OCI-LY3 (cell line): ENCODE measurements at regions not wholly inside any gene's neighbourhood (a gene's known extent, or its start where the extent isn't known, plus 50 kb on each side); places are given as distances from the start of the nearest gene placed in this dataset.

Source experiments
- H2AFZ ChIP-seq: fragments of 200-600, 300-600 bp; shearing (Covaris generic); 2 replicates; pipeline ENCODE4 v1.6.0; 2014; ENCODE audit warnings: antibody characterized with exemption, low read depth, low read length
- H3K27ac ChIP-seq: fragments of 200-600, 300-600 bp; sonication (generic); 2 replicates; pipeline ENCODE4 v1.5.1; 2014; ENCODE audit warnings: mild to moderate bottlenecking, low read length, moderate library complexity, mixed read lengths
- H3K27me3 ChIP-seq: fragments of 200-600, 300-600 bp; sonication (generic); 2 replicates; pipeline ENCODE4 v1.6.1; 2014; ENCODE audit warnings: low read depth, low read length, mixed read lengths
- H3K36me3 ChIP-seq: fragments of 200-600, 300-600 bp; sonication (generic); replicated peaks from 2 replicates; pipeline ENCODE3; 2014; ENCODE audit warnings: low read depth, low read length, mixed read lengths
- H3K4me1 ChIP-seq: fragments of 300-600, 200-600 bp; sonication (generic); 2 replicates; pipeline ENCODE4 v1.6.1; 2014; ENCODE audit warnings: low read length, mixed read lengths
- H3K4me2 ChIP-seq: fragments of 200-600, 300-600 bp; sonication (generic); 2 replicates; pipeline ENCODE4 v1.6.1; 2014; ENCODE audit warnings: low read length, mixed read lengths
- H3K4me3 ChIP-seq: fragments of 300-600, 200-600 bp; sonication (generic); 2 replicates; pipeline ENCODE4 v1.5.1; 2014; ENCODE audit warnings: antibody characterized with exemption, mild to moderate bottlenecking, low read length, moderate library complexity
- H3K79me2 ChIP-seq: fragments of 300-600, 200-600 bp; shearing (Covaris generic); 2 replicates; pipeline ENCODE4 v1.6.1; 2014; ENCODE audit warnings: mild to moderate bottlenecking, low read length, mixed read lengths
- H3K9ac ChIP-seq: fragments of 300-600, 200-600 bp; shearing (Covaris generic); 2 replicates; pipeline ENCODE4 v1.6.0; 2014; ENCODE audit warnings: mild to moderate bottlenecking, low read length, moderate library complexity
- H3K9me3 ChIP-seq: fragments of 200-600, 300-600 bp; shearing (Covaris generic); 2 replicates; pipeline ENCODE4 v1.6.1; 2014; ENCODE audit warnings: low read length, mixed read lengths; ENCODE audit not compliant: insufficient read depth
- H4K20me1 ChIP-seq: fragments of 200-600, 300-600 bp; sonication (generic); 2 replicates; pipeline ENCODE4 v1.6.1; 2016; ENCODE audit warnings: low read length, mixed read lengths; ENCODE audit not compliant: insufficient read depth
- EZH2phosphoT487 ChIP-seq: fragments of 200-600 bp; shearing (Covaris generic); IDR thresholded peaks from 2 replicates; pipeline ENCODE4 v1.6.1; 2018; ENCODE audit warnings: antibody characterized with exemption, mixed run types, low read depth
- TF ChIP-seq, protein P1 (sequence below): fragments of 200-600, 300-600 bp; sonication (generic); IDR thresholded peaks from 2 replicates; pipeline ENCODE4 v1.5.1; 2014; ENCODE audit warnings: antibody characterized with exemption, low read length, low read depth

DNA sequence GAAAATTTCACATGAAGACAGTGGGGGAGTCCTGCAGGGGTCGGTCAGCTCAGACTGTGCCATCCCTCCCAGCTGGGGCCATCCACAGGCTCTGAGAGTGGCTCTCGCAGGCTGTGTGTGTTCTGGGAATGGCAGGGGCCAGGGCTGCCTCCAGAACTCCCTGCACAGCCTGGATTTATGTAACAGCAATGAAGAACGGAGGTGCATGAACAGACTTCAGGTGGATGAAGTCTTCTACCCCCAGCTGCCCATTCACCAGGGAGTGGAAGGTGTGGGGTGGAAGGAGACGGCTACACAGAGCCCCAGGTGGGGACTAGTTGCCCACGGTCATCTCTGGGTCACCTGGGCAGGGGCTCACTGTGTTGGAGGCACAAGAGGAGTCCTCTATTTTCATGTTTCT, 56.1 kb upstream of the HDAC4 start:
- Histone ChIP-seq H3K4me1 (no peaks in the 10 kb centered on the region), H3K36me3 (no peaks in the 10 kb centered on the region), H3K9me3 (peaks cover 4% of the 10 kb centered on the region; the same call in 1 of the 2 replicates), H3K27me3 (no peaks in the 10 kb centered on the region), H3K9ac (no peak overlapping the region), H3K4me3 (no peak overlapping the region), H3K79me2 (no peaks in the 10 kb centered on the region), H2AFZ (no peak overlapping the region), H3K27ac (no peak overlapping the region), H3K4me2 (no peak overlapping the region), H4K20me1 (no peaks in the 10 kb centered on the region)
- TF ChIP-seq, protein P1, sequence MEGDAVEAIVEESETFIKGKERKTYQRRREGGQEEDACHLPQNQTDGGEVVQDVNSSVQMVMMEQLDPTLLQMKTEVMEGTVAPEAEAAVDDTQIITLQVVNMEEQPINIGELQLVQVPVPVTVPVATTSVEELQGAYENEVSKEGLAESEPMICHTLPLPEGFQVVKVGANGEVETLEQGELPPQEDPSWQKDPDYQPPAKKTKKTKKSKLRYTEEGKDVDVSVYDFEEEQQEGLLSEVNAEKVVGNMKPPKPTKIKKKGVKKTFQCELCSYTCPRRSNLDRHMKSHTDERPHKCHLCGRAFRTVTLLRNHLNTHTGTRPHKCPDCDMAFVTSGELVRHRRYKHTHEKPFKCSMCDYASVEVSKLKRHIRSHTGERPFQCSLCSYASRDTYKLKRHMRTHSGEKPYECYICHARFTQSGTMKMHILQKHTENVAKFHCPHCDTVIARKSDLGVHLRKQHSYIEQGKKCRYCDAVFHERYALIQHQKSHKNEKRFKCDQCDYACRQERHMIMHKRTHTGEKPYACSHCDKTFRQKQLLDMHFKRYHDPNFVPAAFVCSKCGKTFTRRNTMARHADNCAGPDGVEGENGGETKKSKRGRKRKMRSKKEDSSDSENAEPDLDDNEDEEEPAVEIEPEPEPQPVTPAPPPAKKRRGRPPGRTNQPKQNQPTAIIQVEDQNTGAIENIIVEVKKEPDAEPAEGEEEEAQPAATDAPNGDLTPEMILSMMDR: no peak
- TF ChIP-seq EZH2phosphoT487: no peak

DNA sequence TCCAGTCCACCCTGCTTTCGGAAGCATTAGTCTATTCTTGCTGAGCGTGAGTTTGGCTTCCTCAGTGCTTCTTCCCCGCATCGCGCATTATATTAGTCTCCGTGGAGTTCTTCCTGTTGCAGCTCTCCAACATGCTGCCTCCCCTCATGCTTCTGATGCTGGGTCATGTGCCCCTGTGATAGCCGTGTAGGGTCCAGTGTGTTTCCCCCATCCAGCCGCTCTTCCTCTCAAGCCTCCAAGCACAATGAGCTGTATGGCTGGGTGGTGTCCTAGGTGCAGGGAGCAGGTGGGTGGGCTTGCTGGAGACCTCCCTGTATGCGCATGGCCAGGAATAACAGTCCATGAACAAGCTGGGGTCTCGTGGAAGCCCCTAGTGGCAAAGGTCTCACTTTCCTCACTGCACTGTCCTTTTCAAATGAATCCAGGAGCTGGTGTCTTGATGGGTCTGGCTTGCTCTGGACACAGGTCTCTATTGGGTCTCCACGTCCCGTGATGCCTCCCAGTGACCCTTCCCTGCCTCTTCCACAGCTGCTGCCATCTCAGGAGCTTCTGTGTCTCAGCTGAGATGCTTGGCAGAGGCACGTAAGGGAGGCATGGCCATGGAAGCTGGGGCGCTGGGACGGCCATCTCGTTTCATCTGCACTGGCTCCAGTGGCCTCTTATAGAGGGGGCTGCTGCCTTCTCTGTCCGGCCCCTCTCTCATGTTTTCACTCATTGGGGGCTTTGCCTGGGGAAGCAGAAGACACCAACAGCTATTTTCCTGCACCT, 54.8 kb upstream of the HDAC4 start:
- H3K36me3 ChIP-seq: no peaks in the 10 kb centered on the region

DNA sequence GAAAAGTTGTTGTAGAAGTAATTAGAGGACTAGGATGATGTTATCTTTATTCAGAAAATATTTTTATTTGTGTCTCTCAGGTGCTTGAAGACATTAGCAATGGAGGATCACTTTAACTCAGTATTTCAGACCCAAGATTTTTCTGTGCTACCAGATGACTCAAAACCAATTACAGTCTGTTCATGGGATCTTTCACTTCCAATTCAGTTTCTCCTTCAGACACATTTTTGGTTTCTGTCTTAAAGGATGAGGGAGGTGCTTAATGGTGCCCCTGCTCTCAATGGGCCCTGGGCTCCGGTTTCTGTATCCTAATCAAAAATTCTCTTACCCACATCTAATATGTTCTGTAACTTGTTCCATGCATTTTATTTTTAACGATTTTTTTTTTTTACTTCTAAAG, 53.7 kb upstream of the HDAC4 start:
- Histone ChIP-seq H3K4me2 (no peak overlapping the region), H4K20me1 (no peaks in the 10 kb centered on the region), H3K4me3 (no peak overlapping the region), H3K27me3 (no peaks in the 10 kb centered on the region), H3K79me2 (no peaks in the 10 kb centered on the region), H3K27ac (no peak overlapping the region), H3K4me1 (no peaks in the 10 kb centered on the region), H2AFZ (no peak overlapping the region), H3K9me3 (peaks cover 4% of the 10 kb centered on the region; the same call in 1 of the 2 replicates), H3K36me3 (no peaks in the 10 kb centered on the region), H3K9ac (no peak overlapping the region)
- TF ChIP-seq, protein P1: no peak
- no peak for TF ChIP-seq EZH2phosphoT487

More for the DNA sequence above, 54.8 kb upstream of the HDAC4 start:
- no peaks in the 10 kb centered on the region for H3K79me2 ChIP-seq
- H3K9ac ChIP-seq: no peak overlapping the region
- H2AFZ ChIP-seq: no peak overlapping the region
- no peaks in the 10 kb centered on the region for H3K4me1 ChIP-seq
- H3K4me3 ChIP-seq: no peak overlapping the region
- H3K9me3 ChIP-seq: peaks cover 4% of the 10 kb centered on the region; the same call in 1 of the 2 replicates
- H3K27me3 ChIP-seq: no peaks in the 10 kb centered on the region
- no peaks in the 10 kb centered on the region for H4K20me1 ChIP-seq
- H3K27ac ChIP-seq: no peak overlapping the region
- no peak overlapping the region for H3K4me2 ChIP-seq
- TF ChIP-seq, protein P1: no peak
- TF ChIP-seq EZH2phosphoT487: no peak
